HG02870 (cell line): ENCODE measurements at regions not wholly inside any gene's neighbourhood (a gene's known extent, or its start where the extent isn't known, plus 50 kb on each side); places are given as distances from the start of the nearest gene placed in this dataset.

Experiments used
- ATAC-seq: cut with Tn5 transposase; IDR thresholded peaks from one replicate; pipeline ENCODE4 v1.9.1; 2021; ENCODE audit warnings: mild to moderate bottlenecking, moderate library complexity; ENCODE audit not compliant: unreplicated experiment

DNA sequence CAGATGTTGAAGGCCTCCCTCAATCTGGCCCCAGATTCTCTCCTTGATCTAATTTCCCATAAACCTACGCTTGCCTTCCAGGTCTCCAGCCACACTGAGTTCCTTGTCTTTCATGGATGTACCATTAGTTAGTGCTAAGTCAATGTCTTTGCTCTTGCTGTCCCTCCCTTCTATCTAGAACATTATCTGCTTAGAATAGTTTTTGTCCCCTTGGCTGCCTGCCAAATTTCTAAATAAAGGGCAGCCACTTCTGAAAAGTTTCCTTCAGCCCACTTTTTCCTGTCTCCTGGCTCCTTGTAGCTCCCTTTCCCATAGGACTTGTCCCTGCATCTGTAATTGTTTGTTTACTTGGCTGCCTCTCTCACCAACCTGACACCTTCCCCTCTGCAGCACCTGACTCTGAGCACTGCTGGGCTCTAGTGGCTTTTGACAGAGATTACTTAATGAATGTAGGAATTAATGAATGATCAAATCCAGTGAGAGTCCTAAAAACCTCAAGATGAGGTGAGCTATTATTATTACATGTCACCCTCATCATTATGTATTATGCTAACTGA, 58.3 kb downstream of the CXCL12 start:
- no peak for ATAC-seq

DNA sequence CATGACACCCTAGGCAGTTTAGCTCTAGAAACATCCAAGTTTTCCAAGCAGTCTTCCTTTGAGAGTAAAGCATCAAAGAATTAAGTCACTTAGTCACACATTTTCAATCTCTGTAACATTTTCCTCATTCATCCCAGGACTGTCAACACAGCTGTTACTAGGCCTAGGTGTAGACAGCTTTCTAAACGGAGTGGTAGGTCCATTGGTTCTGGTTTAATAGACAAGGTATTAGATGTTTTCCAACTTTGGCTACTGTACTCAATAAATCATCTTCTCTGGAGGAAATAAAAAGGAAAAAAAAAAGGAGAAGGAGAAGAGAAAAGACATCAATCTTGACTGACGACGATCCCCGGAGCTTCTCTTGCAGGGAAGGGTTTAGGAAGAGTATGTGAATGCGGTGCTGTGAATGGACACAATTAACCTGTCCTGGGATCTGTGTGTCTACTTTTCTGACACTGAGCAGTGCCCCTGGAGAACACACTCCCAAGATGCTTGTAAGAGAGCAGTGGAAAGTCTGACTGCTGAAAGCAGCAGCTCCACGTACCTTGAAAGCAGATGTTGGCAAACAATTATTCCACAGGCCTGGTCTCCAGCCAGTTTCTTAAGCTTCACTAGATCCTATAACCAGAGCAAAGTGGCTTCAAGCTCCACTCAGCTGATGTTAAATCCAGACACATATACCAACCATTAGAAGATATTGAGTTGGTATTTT, 59.1 kb downstream of the CXCL12 start:
- no peak for ATAC-seq

DNA sequence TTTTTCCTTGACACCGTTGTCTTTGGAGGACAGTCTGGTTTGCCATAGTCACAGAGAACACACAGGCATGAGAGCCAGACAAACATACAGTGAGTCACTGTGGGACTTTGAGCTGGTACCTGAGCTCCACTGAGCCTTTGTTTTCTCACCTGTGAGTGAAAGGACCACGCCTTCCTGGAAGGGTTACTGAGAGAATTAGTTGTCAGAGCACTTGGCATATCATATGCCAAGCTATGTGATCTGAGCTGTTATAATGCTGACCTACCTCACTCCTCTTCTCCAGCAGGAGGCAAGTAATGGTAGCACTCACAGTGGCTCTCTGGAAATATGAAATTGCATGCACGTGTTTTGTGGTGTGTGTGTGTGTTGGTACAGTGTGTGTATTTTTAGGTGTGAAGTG, 59.7 kb downstream of the CXCL12 start:
- ATAC-seq: no peak

DNA sequence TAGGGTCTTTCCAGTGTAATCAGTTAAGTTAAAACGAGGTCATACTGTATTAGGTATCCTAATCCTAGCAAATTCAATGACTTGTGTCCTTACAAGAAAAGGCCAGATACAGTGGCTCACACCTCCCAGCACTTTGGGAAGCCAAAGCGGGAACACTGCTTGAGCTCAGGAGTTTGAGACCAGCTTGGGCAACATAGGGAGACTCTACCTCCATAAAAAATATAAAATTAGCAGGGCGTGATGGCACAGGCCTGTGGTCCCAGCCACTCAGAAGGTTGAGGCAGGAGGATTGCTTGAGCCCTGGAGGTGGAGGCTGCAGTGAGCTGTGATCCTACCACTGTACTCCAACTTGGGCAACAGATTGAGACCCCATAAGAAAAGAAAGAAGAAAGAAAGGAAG, 61.1 kb downstream of the CXCL12 start:
- no peak for ATAC-seq

DNA sequence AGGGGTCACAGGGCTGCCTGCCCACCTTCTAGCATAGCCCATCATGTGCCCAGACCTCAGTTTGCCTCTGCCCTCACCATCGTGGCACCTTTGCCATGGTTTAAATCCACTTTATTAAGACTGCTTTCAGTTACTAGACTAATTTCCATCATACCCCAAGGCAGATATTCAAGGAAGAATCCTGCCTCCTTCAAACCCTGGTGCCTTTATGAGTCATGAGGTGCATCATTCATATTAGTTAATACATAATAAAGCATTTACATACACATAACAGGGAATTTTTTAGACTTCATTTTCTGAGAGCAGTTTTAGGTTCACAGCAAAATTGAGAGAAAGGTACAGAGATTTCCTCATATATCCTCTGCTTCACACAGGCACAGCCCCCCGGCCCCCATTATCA, 62.8 kb downstream of the CXCL12 start:
- ATAC-seq: no peak

DNA sequence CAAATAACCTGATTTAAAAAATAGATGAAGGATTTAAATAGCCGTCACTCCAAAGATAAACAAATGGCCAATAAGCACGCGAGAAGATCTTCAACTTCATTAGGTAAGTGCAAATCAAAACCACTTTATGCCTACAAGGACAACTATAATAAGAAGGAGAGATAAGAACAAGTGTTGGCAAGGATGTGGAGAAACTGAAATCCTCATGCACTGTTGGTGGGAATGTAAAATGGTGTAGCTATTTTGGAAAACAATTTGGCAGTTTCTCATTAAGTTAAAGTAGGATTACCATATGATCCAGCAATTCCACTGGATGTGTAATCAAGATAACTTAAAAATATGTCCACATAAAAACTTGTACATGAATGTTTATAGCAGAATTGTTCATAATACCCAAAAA, 64.1 kb downstream of the CXCL12 start:
- ATAC-seq: no peak

DNA sequence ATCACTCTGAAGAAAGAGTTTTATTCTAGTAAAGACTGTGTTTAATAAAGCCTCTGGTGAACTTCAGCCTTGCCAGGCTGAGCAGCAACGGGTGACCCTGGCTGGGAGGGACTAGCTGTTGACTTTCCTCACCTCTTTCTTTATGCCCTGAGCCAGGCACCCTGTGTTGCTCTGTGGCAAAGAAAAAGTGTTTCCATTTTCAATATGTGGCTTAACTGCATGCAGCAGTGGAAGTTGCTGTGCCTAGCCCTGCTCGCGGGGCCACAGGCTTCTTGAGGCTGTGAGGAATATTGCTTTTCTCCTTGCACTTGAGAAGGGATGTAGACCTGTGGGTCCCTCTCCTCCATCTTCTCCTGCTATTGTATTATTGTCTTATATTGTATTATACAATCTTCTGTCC, 67.0 kb downstream of the CXCL12 start:
- ATAC-seq: no peak

DNA sequence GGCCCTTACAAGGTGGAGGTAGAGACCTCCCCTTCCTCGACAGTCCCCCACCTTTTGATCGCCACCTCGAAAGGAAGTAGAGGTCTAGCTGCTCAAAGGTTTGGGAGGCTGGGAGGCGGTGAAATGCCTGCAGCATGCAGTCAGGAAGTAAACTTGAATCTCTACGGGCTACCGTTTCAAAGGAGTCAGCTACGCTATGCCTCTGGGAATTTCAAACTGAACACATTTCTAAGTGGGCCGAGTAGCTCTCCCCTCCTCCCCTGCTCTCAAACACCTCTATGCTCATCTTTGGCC, 68.0 kb downstream of the CXCL12 start:
- no peak for ATAC-seq

DNA sequence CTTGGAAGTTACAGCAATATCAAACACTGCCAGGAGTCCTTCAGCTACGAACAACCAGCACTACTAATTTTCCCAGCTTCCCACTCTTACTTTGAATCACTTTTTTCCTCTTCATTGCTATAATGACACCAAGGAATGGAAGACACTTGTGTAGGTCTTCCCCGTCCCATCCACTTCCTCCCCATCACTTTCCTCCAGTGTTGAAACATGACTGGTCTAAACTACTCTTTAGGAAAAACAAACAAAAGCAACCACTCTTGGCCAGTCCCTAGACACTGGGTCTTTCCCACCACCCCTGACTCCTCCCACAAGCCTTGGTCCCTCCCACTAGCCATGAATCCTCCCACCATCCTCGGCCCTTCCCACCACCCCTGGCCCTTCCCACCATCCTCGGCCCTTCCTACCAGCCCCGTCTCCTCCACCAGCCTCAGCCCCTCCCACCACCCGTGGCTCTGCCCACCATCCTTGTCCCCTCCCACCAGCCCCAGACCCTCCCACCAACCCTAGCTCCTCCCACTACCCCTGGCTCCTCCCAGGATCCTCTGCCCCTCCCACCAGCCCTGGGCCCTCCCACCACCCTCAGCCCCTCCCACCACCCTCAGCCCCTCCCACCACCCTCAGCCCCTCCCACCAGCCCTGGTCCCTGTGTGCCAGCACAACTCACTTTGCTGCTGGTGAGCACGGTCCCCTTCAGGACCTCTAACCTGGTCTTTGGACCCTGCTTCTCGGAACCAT, 68.5 kb downstream of the CXCL12 start:
- no peak for ATAC-seq

DNA sequence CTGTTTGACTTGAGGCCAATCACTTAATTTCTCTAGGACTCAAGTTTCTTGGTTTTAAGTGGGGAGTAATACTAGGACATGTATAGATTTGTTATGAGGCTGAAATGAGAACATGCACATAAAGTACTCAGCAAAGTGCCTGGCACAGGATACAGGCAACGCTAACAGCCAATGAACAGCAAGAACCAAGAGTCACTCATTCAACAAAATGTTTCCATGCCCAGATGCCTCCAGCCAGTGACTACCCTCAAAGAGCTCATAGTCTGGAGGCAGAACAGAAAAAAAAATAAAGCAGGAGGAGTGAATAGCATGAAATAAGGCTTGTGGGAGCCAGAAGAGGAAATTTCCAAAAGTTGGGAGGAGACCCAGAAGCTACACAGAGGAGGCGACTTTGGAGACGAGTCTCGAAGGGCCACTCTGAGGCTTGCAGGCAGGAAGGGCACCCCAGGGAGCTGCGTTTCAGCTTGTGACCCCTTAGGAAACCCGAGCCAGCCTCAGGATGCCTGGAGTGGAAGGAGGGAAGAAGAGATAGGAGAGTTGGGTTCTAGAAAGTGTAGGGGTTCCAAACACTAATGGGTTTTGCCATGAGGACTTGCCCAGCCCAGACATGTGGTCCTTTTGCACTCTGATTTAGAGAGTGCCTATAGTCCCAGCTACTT, 70.0 kb downstream of the CXCL12 start:
- no peak for ATAC-seq

DNA sequence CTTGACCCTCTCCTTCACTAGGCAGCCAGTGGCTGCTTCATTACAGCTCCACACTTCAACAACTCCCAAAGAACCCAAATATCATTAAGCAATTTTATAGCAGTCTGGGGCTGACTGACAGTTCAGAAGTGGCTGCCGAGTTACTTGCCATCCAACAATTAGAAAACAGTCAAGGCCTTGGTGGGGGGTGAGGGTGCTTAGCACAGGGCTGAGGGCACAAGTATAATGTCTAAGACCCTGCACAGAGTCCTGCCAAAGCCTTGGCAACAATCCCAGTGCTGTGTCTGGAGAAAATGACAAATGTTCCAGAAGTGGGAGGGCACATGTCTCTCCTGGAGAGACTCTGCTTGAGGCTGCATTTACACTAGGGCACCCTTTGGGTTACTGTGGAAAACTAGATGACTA, 71.1 kb downstream of the CXCL12 start:
- no peak for ATAC-seq

DNA sequence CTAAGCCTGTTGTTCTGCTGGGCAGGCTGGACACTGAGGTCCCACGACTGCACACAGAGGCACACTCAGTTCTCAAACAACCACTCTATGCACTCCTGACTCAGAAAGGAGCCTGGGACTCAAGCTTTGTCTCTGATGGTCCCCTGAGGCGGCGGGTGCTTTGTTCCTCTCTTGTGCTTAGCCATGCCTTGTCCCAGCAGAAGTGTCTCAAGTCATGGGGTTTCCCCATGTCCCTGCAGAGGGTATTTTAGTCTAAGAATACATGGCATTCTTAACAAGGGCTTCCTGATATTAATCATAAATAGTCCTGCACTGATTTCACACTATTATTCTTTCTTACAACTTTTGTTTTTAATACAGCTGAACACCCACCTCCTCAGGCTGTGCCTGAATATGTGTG, 72.5 kb downstream of the CXCL12 start:
- peak; percentile 35 for ATAC-seq

DNA sequence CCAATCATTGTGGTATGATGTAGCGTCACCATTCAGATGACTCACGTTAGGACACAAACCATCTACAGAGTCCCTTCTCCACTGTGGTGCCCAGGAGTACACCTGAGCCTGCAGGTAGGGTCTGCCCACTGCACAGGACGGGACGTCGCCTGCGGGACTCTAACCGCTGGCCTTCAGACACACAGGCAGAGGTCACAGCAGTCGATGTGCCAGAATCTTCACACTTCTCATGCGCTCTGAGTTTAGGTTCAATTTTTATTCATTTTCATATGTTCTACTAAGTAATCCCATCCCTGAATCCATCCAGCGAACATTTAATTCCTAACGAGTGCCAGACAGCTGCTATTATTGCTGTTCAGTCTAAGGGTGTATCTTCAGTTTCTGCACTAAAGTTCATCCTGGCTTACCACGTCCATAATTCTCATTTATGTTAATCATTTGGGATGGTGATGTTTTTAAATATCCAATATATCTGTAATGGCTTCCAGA, 73.3 kb downstream of the CXCL12 start:
- no peak for ATAC-seq

DNA sequence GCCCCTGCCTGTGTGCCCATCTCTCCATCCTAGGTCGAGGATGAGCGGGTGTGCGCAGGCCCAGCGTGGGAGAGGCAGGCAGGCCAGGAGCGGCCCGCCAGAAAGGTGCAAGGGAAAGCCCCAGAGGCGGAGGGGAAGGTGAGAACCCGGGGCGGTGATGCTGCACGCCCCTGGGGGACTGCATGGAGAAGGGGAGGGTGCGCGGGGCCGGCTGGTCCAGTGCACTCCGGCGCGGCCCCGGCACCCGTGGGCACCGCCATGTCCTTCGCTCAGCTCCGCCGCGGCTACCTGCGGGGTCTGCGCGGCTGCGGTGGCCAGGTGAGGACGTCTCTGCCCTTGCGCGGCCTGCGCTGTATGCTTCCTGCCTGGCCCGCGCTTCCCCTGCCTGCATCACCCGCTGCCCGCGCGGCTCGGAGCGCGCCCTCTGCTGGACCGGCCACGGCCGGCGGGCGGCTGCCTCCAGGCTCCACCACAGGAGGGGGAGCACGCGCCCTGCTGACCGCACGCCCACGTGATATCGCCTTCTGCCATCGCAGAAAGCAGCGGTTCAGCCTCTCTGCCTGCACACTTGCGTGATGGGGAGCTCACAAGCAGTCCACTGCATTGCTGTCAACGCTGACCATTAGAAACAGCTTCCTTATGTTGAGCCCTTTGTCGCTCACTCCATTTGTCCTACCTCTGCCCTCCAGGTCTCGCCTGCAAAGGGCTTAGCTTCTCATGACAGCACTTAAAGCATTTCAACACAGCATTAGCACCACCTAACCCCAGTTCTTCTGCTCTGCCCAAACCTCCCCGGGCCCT, 73.9 kb downstream of the CXCL12 start:
- ATAC-seq: peak; percentile 63

DNA sequence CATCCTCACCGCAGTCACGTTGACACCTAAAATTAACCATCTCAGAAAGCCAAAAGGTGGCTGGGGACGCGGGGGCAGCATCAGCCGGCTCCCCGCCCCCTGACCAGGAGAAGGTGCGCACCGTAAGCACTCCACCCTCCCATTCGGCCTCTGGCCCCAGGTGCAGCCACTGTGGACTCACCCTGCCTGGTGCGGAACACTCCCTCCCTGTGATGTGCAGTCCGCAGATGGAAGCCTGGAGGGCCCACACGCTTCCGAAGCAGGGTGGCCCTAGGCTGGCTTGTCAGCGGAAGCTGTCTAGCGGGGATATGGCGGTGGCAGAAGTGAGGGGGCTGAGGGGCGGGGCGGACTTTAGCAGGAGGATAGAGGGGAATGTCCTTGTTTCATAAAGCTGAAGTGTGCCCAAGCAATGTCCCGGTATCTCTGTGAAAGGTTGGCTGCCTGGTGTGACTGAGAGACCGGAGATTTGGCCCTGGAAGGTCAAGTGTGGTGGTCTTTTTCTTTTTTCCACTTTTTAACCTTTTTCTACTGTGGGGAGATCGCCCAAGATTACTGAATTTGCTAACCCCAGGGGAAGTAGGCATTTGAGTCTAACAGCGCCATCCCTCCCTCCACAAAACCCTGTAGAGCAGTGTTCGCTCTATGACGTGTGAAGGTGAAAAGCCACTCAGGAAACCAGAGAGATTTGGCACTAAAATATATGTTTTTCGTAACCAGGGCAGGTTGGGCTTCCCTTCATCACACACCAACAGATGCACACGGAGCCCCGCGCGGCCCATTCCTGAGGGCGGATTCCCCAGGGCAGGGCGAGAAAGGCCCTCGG, 74.7 kb downstream of the CXCL12 start:
- no peak for ATAC-seq

DNA sequence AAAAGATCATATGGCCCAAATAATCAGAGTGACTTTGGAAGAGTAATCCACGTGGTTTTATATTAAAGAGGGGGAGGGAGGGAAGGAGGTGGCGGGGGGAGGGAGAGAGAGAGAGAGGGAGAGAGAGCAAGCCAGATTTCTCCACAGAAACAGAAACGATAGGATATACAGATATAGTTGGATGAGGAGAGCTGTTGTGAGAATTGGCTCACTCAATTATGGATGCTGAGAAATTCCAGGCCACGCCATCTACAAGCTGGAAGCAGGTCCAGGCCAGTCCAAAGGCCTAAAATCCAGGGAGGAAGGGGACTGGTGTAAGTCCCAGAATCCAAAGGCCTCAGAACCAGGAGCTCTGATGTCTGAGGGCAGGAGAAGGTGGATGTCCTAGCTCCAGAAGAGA, 75.5 kb downstream of the CXCL12 start:
- ATAC-seq: no peak

DNA sequence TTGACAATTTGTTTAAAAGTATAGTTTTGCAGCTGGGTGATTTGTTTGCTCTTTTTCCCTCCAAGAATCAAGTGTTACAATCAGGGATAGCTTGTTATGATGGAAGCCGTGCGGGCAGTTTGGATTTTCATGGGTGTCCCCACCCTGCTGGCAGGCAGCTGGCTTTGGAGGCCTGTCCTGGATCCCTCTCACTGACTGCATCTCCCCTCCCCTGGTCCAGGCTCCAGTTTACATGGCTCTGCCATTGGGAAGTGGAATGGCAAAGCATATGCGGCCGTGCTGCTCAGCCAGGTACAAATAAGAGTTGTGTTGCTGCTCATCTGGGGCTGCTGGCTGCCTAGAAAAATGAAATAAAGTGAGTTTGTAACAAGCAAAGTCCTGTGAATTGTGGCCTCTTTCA, 76.0 kb downstream of the CXCL12 start:
- ATAC-seq: no peak

DNA sequence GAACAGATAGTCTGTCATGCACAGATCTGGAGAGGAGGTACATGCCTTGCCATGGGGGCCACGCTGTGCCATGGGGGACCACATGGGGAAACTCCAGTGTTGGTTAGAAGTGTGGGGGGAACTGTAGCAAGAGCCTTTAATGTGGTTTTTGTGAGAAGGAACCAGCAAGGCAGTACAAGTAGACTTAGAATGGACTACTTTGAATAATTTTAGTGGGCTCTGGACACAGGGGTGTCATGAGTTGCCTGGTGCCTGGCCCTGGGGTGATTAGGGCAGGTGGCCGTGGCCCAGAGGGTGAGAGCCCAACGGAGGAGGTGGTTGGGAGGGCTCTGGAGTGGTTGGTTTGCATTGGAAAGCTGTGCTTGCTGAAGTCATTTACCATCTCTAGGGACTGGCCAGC, 77.2 kb downstream of the CXCL12 start:
- ATAC-seq: peak; percentile 36

DNA sequence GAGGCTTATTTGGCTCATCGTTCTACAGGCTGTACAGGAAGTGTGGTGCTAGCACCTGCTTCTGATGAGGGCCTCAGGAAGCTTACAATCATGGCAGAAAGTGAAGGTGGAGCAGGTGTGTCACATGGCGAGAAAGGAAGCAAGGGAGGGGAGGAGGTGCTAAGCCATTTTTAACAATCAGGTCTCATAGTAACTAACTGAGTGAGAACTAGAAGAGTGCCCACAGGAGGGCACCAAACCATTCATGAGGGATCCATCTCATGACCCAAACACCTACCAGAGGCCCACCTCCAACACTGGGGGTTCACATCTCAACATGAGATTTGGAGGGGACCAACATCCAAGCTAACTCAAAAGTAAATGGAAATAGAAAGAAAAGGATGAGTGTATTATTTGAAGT, 78.1 kb downstream of the CXCL12 start:
- no peak for ATAC-seq

DNA sequence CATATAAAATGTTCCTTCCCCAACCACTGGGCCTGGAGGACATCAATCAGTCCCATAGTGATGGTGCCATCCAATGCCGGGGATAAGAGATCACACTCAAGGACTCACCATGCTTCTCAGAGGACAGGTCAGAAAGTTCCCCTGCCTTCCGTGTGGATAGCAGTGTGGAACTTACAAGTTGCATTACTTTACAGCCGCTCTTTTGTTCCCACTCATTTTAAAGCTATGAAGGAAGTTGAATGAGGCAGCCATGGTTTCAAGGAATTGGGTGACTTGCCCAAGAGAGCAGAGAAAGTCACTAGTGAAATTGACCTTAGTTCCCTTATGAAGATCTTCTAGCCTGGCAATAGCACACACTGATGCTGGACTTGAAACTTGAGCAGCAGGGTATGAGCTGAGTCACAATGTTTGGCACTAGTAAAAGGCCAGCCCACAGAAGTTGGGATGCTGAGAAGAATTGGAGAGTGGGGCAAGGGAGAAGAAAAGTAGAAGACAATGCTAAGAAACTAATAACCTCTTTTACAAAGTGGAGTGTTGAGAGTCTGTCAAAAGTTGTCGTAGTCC, 78.7 kb downstream of the CXCL12 start:
- no peak for ATAC-seq
